ENCODE measurements at regions not wholly inside any gene's neighbourhood (a gene's known extent, or its start where the extent isn't known, plus 50 kb on each side); places are given as distances from the start of the nearest gene placed in this dataset.

- no peak for TF ChIP-seq TAF1 (IDR thresholded peaks at IDR 0.05; ENCODE audit: borderline replicate concordance, low read depth, low read length)
- no peak for TF ChIP-seq SMC3 (IDR thresholded peaks at IDR 0.05; ENCODE audit: low read depth, low read length)
- TF ChIP-seq, protein P1, sequence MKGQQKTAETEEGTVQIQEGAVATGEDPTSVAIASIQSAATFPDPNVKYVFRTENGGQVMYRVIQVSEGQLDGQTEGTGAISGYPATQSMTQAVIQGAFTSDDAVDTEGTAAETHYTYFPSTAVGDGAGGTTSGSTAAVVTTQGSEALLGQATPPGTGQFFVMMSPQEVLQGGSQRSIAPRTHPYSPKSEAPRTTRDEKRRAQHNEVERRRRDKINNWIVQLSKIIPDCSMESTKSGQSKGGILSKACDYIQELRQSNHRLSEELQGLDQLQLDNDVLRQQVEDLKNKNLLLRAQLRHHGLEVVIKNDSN (IDR thresholded peaks at IDR 0.05; ENCODE audit: borderline replicate concordance, low read depth), result no peak
- TF ChIP-seq TEAD4 (IDR thresholded peaks at IDR 0.05; ENCODE audit: borderline replicate concordance, insufficient read depth), result no peak
- TF ChIP-seq CHD2 (IDR thresholded peaks at IDR 0.05; ENCODE audit: low read length, partially characterized antibody), result no peak
- no peak for TF ChIP-seq EZH2phosphoT487 (IDR thresholded peaks at IDR 0.05; ENCODE audit: borderline replicate concordance, low read depth)
- TF ChIP-seq POLR2AphosphoS5 (IDR thresholded peaks at IDR 0.05; ENCODE audit: low read depth, low read length), result no peak
- TF ChIP-seq FOSL2 (IDR thresholded peaks at IDR 0.05; ENCODE audit: borderline replicate concordance, low read depth), result no peak
- no peak for TF ChIP-seq RCOR1 (IDR thresholded peaks at IDR 0.05; ENCODE audit: low read length)
- TF ChIP-seq REST (IDR thresholded peaks at IDR 0.05; ENCODE audit: low read depth, low read length), result no peak
- TF ChIP-seq MXI1 (IDR thresholded peaks at IDR 0.05; ENCODE audit: low read depth, low read length), result no peak
- no peak for TF ChIP-seq ZBTB33 (IDR thresholded peaks at IDR 0.05; ENCODE audit: borderline replicate concordance, low read depth)
- TF ChIP-seq JUND (IDR thresholded peaks at IDR 0.05), result no peak
- TF ChIP-seq NRF1 (IDR thresholded peaks at IDR 0.05; ENCODE audit: low read depth, low read length), result no peak
- no peak overlapping the region for H2AFZ ChIP-seq (ENCODE audit: low read depth)
- no peaks in the 10 kb centered on the region for H3K79me2 ChIP-seq (ENCODE audit: insufficient read depth)
- POLR2A ChIA-PET, result no interaction called here
- WGBS (ENCODE audit: low lambda C conversion rate), result 13% methylated on average over 6 of the region's 6 CpGs
- no peak overlapping the region for H3K4me3 ChIP-seq (ENCODE audit: low read depth in 2 of 2, low read length in 1 of 2)
- peaks cover 0 to 6% of the 10 kb centered on the region in 2 experiments; a peak in 1 of 4 replicates for H3K4me1 ChIP-seq (ENCODE audit: control insufficient read depth in 1 of 2, insufficient read depth in 2 of 2, low read depth in 1 of 2, low read length in 1 of 2)
- H3K36me3 ChIP-seq (replicated peaks in 1 of 2; ENCODE audit: control insufficient read depth in 1 of 2, insufficient read depth in 2 of 2, low read length in 1 of 2), result no peaks in the 10 kb centered on the region
- H3K4me2 ChIP-seq, result no peak overlapping the region
- no peaks in the 10 kb centered on the region for H3F3A ChIP-seq (replicated peaks; ENCODE audit: insufficient read depth)
- DNase-seq, result peak; percentile 52
- no peak overlapping the region for H3K27ac ChIP-seq (ENCODE audit: low read depth in 2 of 2, low read length in 1 of 2)
- no peaks in the 10 kb centered on the region for H3K9me2 ChIP-seq
- CTCF ChIA-PET, result no interaction called here
- H3K9ac ChIP-seq, result no peak overlapping the region
- H4K20me1 ChIP-seq (ENCODE audit: insufficient read depth), result no peaks in the 10 kb centered on the region
- H3K27me3 ChIP-seq (ENCODE audit: insufficient read depth), result no peaks in the 10 kb centered on the region
- 0 out of 2 replicates have a peak, but pooled peaks cover 3% of the 10 kb centered on the region for H3K9me3 ChIP-seq
Observed at GRCh38 chr2:2503864-2504418, 172.9 kb upstream of the MYT1L start.
